OCI-LY7 (cell line): ENCODE measurements at regions not wholly inside any gene's neighbourhood (a gene's known extent, or its start where the extent isn't known, plus 50 kb on each side); places are given as distances from the start of the nearest gene placed in this dataset.

Experiments
- BruUV-seq: library from RNA; stranded (reverse); fragments of 400-500 nt; replicated peaks from 2 replicates; lab custom pipeline; 2021; lab: Mats Ljungman, UMichigan
- CTCF ChIA-PET: fragments of 300-600 bp; sonication (Branson Sonifier 250); formaldehyde crosslinking; loops from one replicate; lab custom pipeline; 2022; ENCODE audit warnings: antibody characterized with exemption; ENCODE audit not compliant: unreplicated experiment; lab: Charles Lee
- POLR2A ChIA-PET: fragments of 300-600 bp; sonication (Branson Sonifier 250); formaldehyde crosslinking; loops from one replicate; lab custom pipeline; 2022; ENCODE audit warnings: antibody characterized with exemption; lab: Charles Lee
- DNase-seq: peaks from one replicate; pipeline ENCODE4 v3.0.0-alpha.2; 2015; ENCODE audit warnings: low spot score
- H2AFZ ChIP-seq: fragments of 200-600 bp; sonication (generic), shearing (Covaris generic); 2 replicates; pipeline ENCODE4 v1.6.1; 2014; ENCODE audit warnings: mild to moderate bottlenecking, antibody characterized with exemption, low read length, moderate library complexity
- H3K27ac ChIP-seq: fragments of 200-600 bp; sonication (generic); 2 replicates; pipeline ENCODE4 v1.5.1; 2014; ENCODE audit warnings: mixed run types, low read depth, mild to moderate bottlenecking, moderate library complexity, low read length, inconsistent platforms; ENCODE audit not compliant: poor library complexity, severe bottlenecking
- H3K36me3 ChIP-seq: fragments of 200-600 bp; sonication (generic); 2 replicates; pipeline ENCODE4 v1.6.1; 2014; ENCODE audit warnings: mild to moderate bottlenecking, antibody characterized with exemption, low read length, moderate library complexity, mixed read lengths; ENCODE audit not compliant: insufficient read depth
- H3K4me1 ChIP-seq: fragments of 200-600 bp; sonication (generic); 2 replicates; pipeline ENCODE4 v1.5.1; 2014; ENCODE audit warnings: mild to moderate bottlenecking, low read length; ENCODE audit not compliant: insufficient read depth, poor library complexity, severe bottlenecking
- H3K4me2 ChIP-seq: fragments of 200-600 bp; sonication (generic); 2 replicates; pipeline ENCODE4 v1.6.1; 2014; ENCODE audit warnings: mild to moderate bottlenecking, low read length
- H3K4me3 ChIP-seq: fragments of 200-600 bp; sonication (generic); 2 replicates; pipeline ENCODE4 v1.5.1; 2014; ENCODE audit warnings: mild to moderate bottlenecking, low read depth, low read length; ENCODE audit not compliant: poor library complexity, severe bottlenecking
- H3K79me2 ChIP-seq: fragments of 200-600 bp; sonication (generic); 2 replicates; pipeline ENCODE4 v1.6.1; 2016; ENCODE audit warnings: low read depth, mild to moderate bottlenecking, low read length, moderate library complexity, mixed read lengths; ENCODE audit not compliant: insufficient read depth
- H3K9me2 ChIP-seq: fragments of 200-600 bp; sonication (generic); 2 replicates; pipeline ENCODE4 v1.6.1; 2016; ENCODE audit warnings: mild to moderate bottlenecking, low read length, mixed read lengths; ENCODE audit not compliant: insufficient read depth
- H3K9me3 ChIP-seq: fragments of 200-600 bp; sonication (generic); 2 replicates; pipeline ENCODE4 v1.6.1; 2014; ENCODE audit warnings: mild to moderate bottlenecking, mixed run types, low read length, mixed read lengths
- H4K20me1 ChIP-seq: fragments of 200-600 bp; sonication (generic); 2 replicates; pipeline ENCODE4 v1.6.1; 2014; ENCODE audit warnings: mild to moderate bottlenecking, antibody characterized with exemption, low read length, moderate library complexity, mixed read lengths; ENCODE audit not compliant: insufficient read depth
- EZH2phosphoT487 ChIP-seq: fragments of 200-600 bp; sonication (generic); IDR thresholded peaks from 2 replicates; pipeline ENCODE4 v1.6.1; 2018; ENCODE audit warnings: low read depth, borderline replicate concordance, mild to moderate bottlenecking, mixed run types, antibody characterized with exemption, low read length, moderate library complexity, mixed read lengths
- intact Hi-C: fragments of 100-400 bp; cut with micrococcal nuclease; formaldehyde crosslinking; loops from one replicate; pipeline ENCODE4 v1.10.0; 2022; ENCODE audit not compliant: unreplicated experiment
- TF ChIP-seq, protein P1 (sequence below): fragments of 200-600 bp; sonication (generic); conservative IDR thresholded peaks from 2 replicates; pipeline ENCODE4 v1.5.1; 2014; ENCODE audit warnings: mild to moderate bottlenecking, antibody characterized with exemption, low read length, moderate library complexity, mixed read lengths

DNA sequence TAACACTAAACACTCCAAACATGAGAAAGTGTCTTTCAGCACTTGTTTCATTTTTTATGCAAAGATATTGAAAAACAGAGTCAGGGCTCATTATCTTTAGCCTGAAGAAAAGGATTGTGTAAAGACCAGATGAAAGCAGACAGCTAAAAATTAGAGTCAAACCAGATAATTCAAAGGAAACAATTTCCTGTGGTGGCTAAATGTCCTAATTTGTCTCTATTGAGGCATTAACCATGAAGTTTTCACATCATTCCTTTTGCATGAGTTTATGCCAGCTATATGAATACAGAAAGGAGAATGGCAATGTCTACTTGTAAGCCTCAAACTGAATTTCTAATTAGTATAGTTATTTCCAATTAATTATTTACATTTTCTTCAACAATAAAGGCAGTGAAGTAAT is 338.5 kb downstream of the FSCB start:
- Histone ChIP-seq H3K36me3 (no peaks in the 10 kb centered on the region), H3K27ac (no peak overlapping the region), H2AFZ (no peak overlapping the region), H3K4me2 (no peak overlapping the region), H4K20me1 (no peaks in the 10 kb centered on the region), H3K79me2 (no peaks in the 10 kb centered on the region), H3K9me3 (no peaks in the 10 kb centered on the region), H3K9me2 (no peaks in the 10 kb centered on the region), H3K4me1 (no peaks in the 10 kb centered on the region), H3K4me3 (no peak overlapping the region)
- CTCF ChIA-PET = no interaction called here
- no peak for TF ChIP-seq EZH2phosphoT487
- TF ChIP-seq, protein P1, sequence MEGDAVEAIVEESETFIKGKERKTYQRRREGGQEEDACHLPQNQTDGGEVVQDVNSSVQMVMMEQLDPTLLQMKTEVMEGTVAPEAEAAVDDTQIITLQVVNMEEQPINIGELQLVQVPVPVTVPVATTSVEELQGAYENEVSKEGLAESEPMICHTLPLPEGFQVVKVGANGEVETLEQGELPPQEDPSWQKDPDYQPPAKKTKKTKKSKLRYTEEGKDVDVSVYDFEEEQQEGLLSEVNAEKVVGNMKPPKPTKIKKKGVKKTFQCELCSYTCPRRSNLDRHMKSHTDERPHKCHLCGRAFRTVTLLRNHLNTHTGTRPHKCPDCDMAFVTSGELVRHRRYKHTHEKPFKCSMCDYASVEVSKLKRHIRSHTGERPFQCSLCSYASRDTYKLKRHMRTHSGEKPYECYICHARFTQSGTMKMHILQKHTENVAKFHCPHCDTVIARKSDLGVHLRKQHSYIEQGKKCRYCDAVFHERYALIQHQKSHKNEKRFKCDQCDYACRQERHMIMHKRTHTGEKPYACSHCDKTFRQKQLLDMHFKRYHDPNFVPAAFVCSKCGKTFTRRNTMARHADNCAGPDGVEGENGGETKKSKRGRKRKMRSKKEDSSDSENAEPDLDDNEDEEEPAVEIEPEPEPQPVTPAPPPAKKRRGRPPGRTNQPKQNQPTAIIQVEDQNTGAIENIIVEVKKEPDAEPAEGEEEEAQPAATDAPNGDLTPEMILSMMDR = no peak
- intact Hi-C loops = no loop called here
- DNase-seq = no peak
- BruUV-seq = no TSS peak
- POLR2A ChIA-PET = no interaction called here

DNA sequence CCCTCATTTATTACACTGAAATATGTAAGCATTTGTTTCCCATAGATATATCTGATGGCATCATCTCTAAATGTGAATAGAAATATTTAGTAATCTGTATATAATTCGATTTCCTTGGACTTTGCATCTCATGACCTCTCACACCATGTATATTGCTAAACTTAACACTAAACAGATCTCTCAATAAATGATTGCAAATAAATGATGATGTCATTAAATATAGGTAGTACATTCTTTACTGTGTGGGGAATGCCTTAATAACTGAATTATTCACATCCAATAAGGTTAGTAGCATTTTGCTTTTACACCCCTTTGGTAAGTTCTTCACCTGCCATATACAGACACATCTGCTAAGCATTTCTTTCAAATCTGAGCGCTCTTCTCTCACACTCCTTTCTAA is 340.5 kb downstream of the FSCB start:
- Histone ChIP-seq H3K9me2 (no peaks in the 10 kb centered on the region), H4K20me1 (no peaks in the 10 kb centered on the region), H3K36me3 (no peaks in the 10 kb centered on the region), H3K79me2 (no peaks in the 10 kb centered on the region), H3K4me3 (no peak overlapping the region), H2AFZ (no peak overlapping the region), H3K4me2 (no peak overlapping the region), H3K27ac (no peak overlapping the region), H3K9me3 (no peaks in the 10 kb centered on the region), H3K4me1 (no peaks in the 10 kb centered on the region)
- intact Hi-C loops = no loop called here
- no peak for DNase-seq
- ChIA-PET CTCF (no interaction called here), POLR2A (no interaction called here)
- no peak for TF ChIP-seq EZH2phosphoT487
- TF ChIP-seq, protein P1 = no peak
- no TSS peak for BruUV-seq

DNA sequence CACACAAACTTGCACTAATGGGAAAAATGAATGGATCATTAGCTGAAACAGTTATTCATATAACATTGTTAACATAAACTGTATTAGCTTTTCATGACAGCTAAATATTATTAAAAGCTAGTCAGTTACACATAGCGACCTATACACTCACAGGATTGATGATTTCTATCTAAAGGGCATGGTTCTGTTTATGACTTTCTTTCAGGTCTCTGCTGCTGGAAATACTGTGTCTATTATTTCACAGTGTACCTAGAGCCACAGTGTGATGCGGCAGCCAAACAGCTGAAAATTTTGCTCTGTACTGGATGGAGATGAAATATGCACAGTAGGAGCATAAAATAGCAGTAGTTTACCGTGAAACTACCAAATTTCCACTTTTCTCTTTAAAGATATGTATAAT is 341.1 kb downstream of the FSCB start:
- H3K27ac ChIP-seq = no peak overlapping the region
- H3K9me3 ChIP-seq = no peaks in the 10 kb centered on the region
- H3K4me1 ChIP-seq = no peaks in the 10 kb centered on the region
- H3K79me2 ChIP-seq = no peaks in the 10 kb centered on the region
- no peak overlapping the region for H3K4me2 ChIP-seq
- H2AFZ ChIP-seq = no peak overlapping the region
- H3K36me3 ChIP-seq = no peaks in the 10 kb centered on the region
- CTCF ChIA-PET = no interaction called here
- no peaks in the 10 kb centered on the region for H4K20me1 ChIP-seq
- POLR2A ChIA-PET = no interaction called here
- no peak for DNase-seq
- no TSS peak for BruUV-seq
- no peaks in the 10 kb centered on the region for H3K9me2 ChIP-seq
- no peak for TF ChIP-seq EZH2phosphoT487
- TF ChIP-seq, protein P1 = no peak
- H3K4me3 ChIP-seq = no peak overlapping the region
- intact Hi-C loops = no loop called here
